ENCODE measurements at regions not wholly inside any gene's neighbourhood (a gene's known extent, or its start where the extent isn't known, plus 50 kb on each side); places are given as distances from the start of the nearest gene placed in this dataset.

GRCh38 chr20:60064554-60065196, 106.5 kb downstream of the CDH26 start:
- DNase-seq: no peak

- DNase-seq: no peak
Measured at GRCh38 chr20:60065741-60066437, 107.7 kb downstream of the CDH26 start.

- DNase-seq: no peak
Measured at GRCh38 chr20:60066438-60066823, 108.2 kb downstream of the CDH26 start.

- DNase-seq: no peak
Measured at GRCh38 chr20:60068509-60068908, 110.3 kb downstream of the CDH26 start.

- no peak for DNase-seq
Measured at GRCh38 chr20:60069656-60070055, 111.4 kb downstream of the CDH26 start.

GRCh38 chr20:60070791-60071190, 112.6 kb downstream of the CDH26 start:
- DNase-seq: no peak

GRCh38 chr20:60071965-60072364, 113.7 kb downstream of the CDH26 start:
- DNase-seq: no peak

- DNase-seq: no peak
Measured at GRCh38 chr20:60073086-60073485, 114.9 kb downstream of the CDH26 start.

- no peak for DNase-seq
Measured at GRCh38 chr20:60073504-60073903, 115.3 kb downstream of the CDH26 start.

GRCh38 chr20:60074276-60074675, 116.1 kb downstream of the CDH26 start:
- DNase-seq: no peak

- peak; percentile 44 for DNase-seq
Measured at GRCh38 chr20:60078351-60079250, 120.4 kb downstream of the CDH26 start.

- peak; percentile 22 for DNase-seq
Measured at GRCh38 chr20:60080401-60080800, 122.2 kb downstream of the CDH26 start.

- no peak for DNase-seq
Measured at GRCh38 chr20:60085551-60086132, 127.4 kb downstream of the CDH26 start.

GRCh38 chr20:60086821-60087562, 128.8 kb downstream of the CDH26 start:
- DNase-seq: no peak

- peak; percentile 55 for DNase-seq
Measured at GRCh38 chr20:60087563-60088105, 129.4 kb downstream of the CDH26 start.

- no peak for DNase-seq
Measured at GRCh38 chr20:60088236-60088635, 130.0 kb downstream of the CDH26 start.

- no peak for DNase-seq
Measured at GRCh38 chr20:60090631-60091030, 132.4 kb downstream of the CDH26 start.

- no peak for DNase-seq
Measured at GRCh38 chr20:60091305-60091704, 133.1 kb downstream of the CDH26 start.

- DNase-seq: no peak
Measured at GRCh38 chr20:60091861-60092260, 133.6 kb downstream of the CDH26 start.

- no peak for DNase-seq
Measured at GRCh38 chr20:60092729-60093128, 134.5 kb downstream of the CDH26 start.

- DNase-seq: no peak
Measured at GRCh38 chr20:60095456-60095855, 137.2 kb downstream of the CDH26 start.

- DNase-seq: no peak
Measured at GRCh38 chr20:60096166-60096565, 137.9 kb downstream of the CDH26 start.
